ENCODE measurements at regions not wholly inside any gene's neighbourhood (a gene's known extent, or its start where the extent isn't known, plus 50 kb on each side); places are given as distances from the start of the nearest gene placed in this dataset.
"Not testable (repeated sequence)": the region's sequence is repeated elsewhere in the genome, so short reads cannot be mapped to it uniquely, and the experiment has no call there.

- no peak overlapping the region for H3K4me3 ChIP-seq (ENCODE audit: low read depth, low read length, poor library complexity, severe bottlenecking)
- TF ChIP-seq CTCF (conservative IDR thresholded peaks at IDR 0.05; ENCODE audit: low read depth, low read length) = no peak
- TF ChIP-seq EZH2 (IDR thresholded peaks at IDR 0.05; ENCODE audit: borderline replicate concordance, low read depth, low read length, poor library complexity, severe bottlenecking) = no peak
- H3K9me3 ChIP-seq (ENCODE audit: low read depth, low read length, poor library complexity, severe bottlenecking) = no peaks in the 10 kb centered on the region
- H3K4me1 ChIP-seq (ENCODE audit: insufficient read depth, low read length, poor library complexity, severe bottlenecking) = peaks cover 3% of the 10 kb centered on the region
- ChIA-PET CTCF (no interaction called here), POLR2A (ENCODE audit: low non-redundant PET) (no interaction called here)
- H3K36me3 ChIP-seq (ENCODE audit: insufficient read depth, low read length, poor library complexity, severe bottlenecking) = no peaks in the 10 kb centered on the region
- DNase-seq (ENCODE audit: low spot score) = no peak
- no peaks in the 10 kb centered on the region for H3K27me3 ChIP-seq (replicated peaks; ENCODE audit: insufficient read depth, low read depth, low read length, poor library complexity)
- no peak overlapping the region for H3K27ac ChIP-seq (ENCODE audit: low read depth, low read length, poor library complexity, severe bottlenecking)
- no TSS peak for BruUV-seq (replicated peaks)
- intact Hi-C loops (cut with micrococcal nuclease; ENCODE audit: unreplicated experiment) = no loop called here
These were observed 135.4 kb downstream of the HAUS1 start for GRCh38 chr18:46239549-46239948.

- CTCF ChIA-PET = no interaction called here
- POLR2A ChIA-PET (ENCODE audit: low non-redundant PET) = no interaction called here
- H3K27ac ChIP-seq (ENCODE audit: low read depth, low read length, poor library complexity, severe bottlenecking) = no peak overlapping the region
- H3K36me3 ChIP-seq (ENCODE audit: insufficient read depth, low read length, poor library complexity, severe bottlenecking) = no peaks in the 10 kb centered on the region
- no peaks in the 10 kb centered on the region for H3K9me3 ChIP-seq (ENCODE audit: low read depth, low read length, poor library complexity, severe bottlenecking)
- TF ChIP-seq CTCF (conservative IDR thresholded peaks at IDR 0.05; ENCODE audit: low read depth, low read length) (no peak), EZH2 (IDR thresholded peaks at IDR 0.05; ENCODE audit: borderline replicate concordance, low read depth, low read length, poor library complexity, severe bottlenecking) (no peak)
- DNase-seq (ENCODE audit: low spot score) = no peak
- intact Hi-C loops (cut with micrococcal nuclease; ENCODE audit: unreplicated experiment) = no loop called here
- no TSS peak for BruUV-seq (replicated peaks)
- H3K4me1 ChIP-seq (ENCODE audit: insufficient read depth, low read length, poor library complexity, severe bottlenecking) = no peaks in the 10 kb centered on the region
- no peak overlapping the region for H3K4me3 ChIP-seq (ENCODE audit: low read depth, low read length, poor library complexity, severe bottlenecking)
- H3K27me3 ChIP-seq (replicated peaks; ENCODE audit: insufficient read depth, low read depth, low read length, poor library complexity) = no peaks in the 10 kb centered on the region
These were observed 135.8 kb downstream of the HAUS1 start for GRCh38 chr18:46239998-46240397.

GRCh38 chr18:46241393-46241792 is 137.2 kb downstream of the HAUS1 start:
- CTCF ChIA-PET; intact Hi-C loops (cut with micrococcal nuclease; ENCODE audit: unreplicated experiment); H3K27me3 ChIP-seq (replicated peaks; ENCODE audit: insufficient read depth, low read depth, low read length, poor library complexity); POLR2A ChIA-PET (ENCODE audit: low non-redundant PET); H3K27ac ChIP-seq (ENCODE audit: low read depth, low read length, poor library complexity, severe bottlenecking); H3K36me3 ChIP-seq (ENCODE audit: insufficient read depth, low read length, poor library complexity, severe bottlenecking); H3K4me1 ChIP-seq (ENCODE audit: insufficient read depth, low read length, poor library complexity, severe bottlenecking); BruUV-seq (replicated peaks); H3K9me3 ChIP-seq (ENCODE audit: low read depth, low read length, poor library complexity, severe bottlenecking); H3K4me3 ChIP-seq (ENCODE audit: low read depth, low read length, poor library complexity, severe bottlenecking); DNase-seq (ENCODE audit: low spot score): not testable (repeated sequence)

GRCh38 chr18:46242183-46242582 is 138.0 kb downstream of the HAUS1 start:
- H3K27me3 ChIP-seq (replicated peaks; ENCODE audit: insufficient read depth, low read depth, low read length, poor library complexity) = no peaks in the 10 kb centered on the region
- no peaks in the 10 kb centered on the region for H3K36me3 ChIP-seq (ENCODE audit: insufficient read depth, low read length, poor library complexity, severe bottlenecking)
- ChIA-PET CTCF (no interaction called here), POLR2A (ENCODE audit: low non-redundant PET) (no interaction called here)
- H3K4me3 ChIP-seq (ENCODE audit: low read depth, low read length, poor library complexity, severe bottlenecking) = no peak overlapping the region
- H3K9me3 ChIP-seq (ENCODE audit: low read depth, low read length, poor library complexity, severe bottlenecking) = no peaks in the 10 kb centered on the region
- H3K4me1 ChIP-seq (ENCODE audit: insufficient read depth, low read length, poor library complexity, severe bottlenecking) = peaks cover 9% of the 10 kb centered on the region
- TF ChIP-seq EZH2 (IDR thresholded peaks at IDR 0.05; ENCODE audit: borderline replicate concordance, low read depth, low read length, poor library complexity, severe bottlenecking) (no peak), CTCF (conservative IDR thresholded peaks at IDR 0.05; ENCODE audit: low read depth, low read length) (no peak)
- intact Hi-C loops (cut with micrococcal nuclease; ENCODE audit: unreplicated experiment) = no loop called here
- H3K27ac ChIP-seq (ENCODE audit: low read depth, low read length, poor library complexity, severe bottlenecking) = no peak overlapping the region
- no TSS peak for BruUV-seq (replicated peaks)
- DNase-seq (ENCODE audit: low spot score) = no peak

Measured in A673 (cell line).